ENCODE measurements at regions not wholly inside any gene's neighbourhood (a gene's known extent, or its start where the extent isn't known, plus 50 kb on each side); places are given as distances from the start of the nearest gene placed in this dataset.

GRCh38 chr13:80473695-80474094 is 132.8 kb upstream of the SPRY2 start:
- TF ChIP-seq CTCF (conservative IDR thresholded peaks at IDR 0.05; ENCODE audit: low read depth, low read length), result no peak
- TF ChIP-seq CEBPB (IDR thresholded peaks at IDR 0.05; ENCODE audit: low read depth, low read length), result no peak
- no peak for TF ChIP-seq RFX5 (IDR thresholded peaks at IDR 0.05; ENCODE audit: low read depth, low read length)
- no peak for TF ChIP-seq RAD21 (IDR thresholded peaks at IDR 0.05; ENCODE audit: low read length)
- no peak for TF ChIP-seq POLR2A (IDR thresholded peaks at IDR 0.05; ENCODE audit: low read depth, low read length)
- no peak for TF ChIP-seq BHLHE40 (IDR thresholded peaks at IDR 0.05; ENCODE audit: low read depth, low read length)
- TF ChIP-seq MAZ (IDR thresholded peaks at IDR 0.05; ENCODE audit: borderline replicate concordance, low read depth, low read length), result no peak
- TF ChIP-seq MXI1 (IDR thresholded peaks at IDR 0.05; ENCODE audit: borderline replicate concordance, low read depth, low read length), result no peak
- TF ChIP-seq USF2 (IDR thresholded peaks at IDR 0.05; ENCODE audit: low read depth, low read length), result no peak
- TF ChIP-seq NFE2L2 (IDR thresholded peaks at IDR 0.05; ENCODE audit: low read depth, low read length), result no peak
- no peak for TF ChIP-seq MAFK (IDR thresholded peaks at IDR 0.05; ENCODE audit: low read depth, low read length)
- no peak for TF ChIP-seq CHD1 (IDR thresholded peaks at IDR 0.05; ENCODE audit: low read depth, low read length)

Data from IMR-90 (cell line).